ENCODE measurements at regions not wholly inside any gene's neighbourhood (a gene's known extent, or its start where the extent isn't known, plus 50 kb on each side); places are given as distances from the start of the nearest gene placed in this dataset.
A peak's percentile ranks its signal among the peaks of the same experiment; 100 is the strongest.

GRCh38 chr3:30253832-30254231, 352.6 kb upstream of the TGFBR2 start:
- no peak overlapping the region for H3K27ac ChIP-seq
- no peak for DNase-seq (ENCODE audit: low read depth, low spot score)

GRCh38 chr3:30256474-30256873, 349.9 kb upstream of the TGFBR2 start:
- DNase-seq (ENCODE audit: low read depth, low spot score) = no peak
- no peak overlapping the region for H3K27ac ChIP-seq

- DNase-seq (ENCODE audit: low read depth, low spot score) = no peak
- H3K27ac ChIP-seq = no peak overlapping the region
Measured at GRCh38 chr3:30258426-30259392, 347.7 kb upstream of the TGFBR2 start.

GRCh38 chr3:30259730-30260129, 346.7 kb upstream of the TGFBR2 start:
- no peak overlapping the region for H3K27ac ChIP-seq
- DNase-seq (ENCODE audit: low read depth, low spot score) = no peak

GRCh38 chr3:30260762-30261161, 345.6 kb upstream of the TGFBR2 start:
- DNase-seq (ENCODE audit: low read depth, low spot score) = no peak
- H3K27ac ChIP-seq = no peak overlapping the region

GRCh38 chr3:30263238-30263924, 343.0 kb upstream of the TGFBR2 start:
- no peak overlapping the region for H3K27ac ChIP-seq
- no peak for DNase-seq (ENCODE audit: low read depth, low spot score)

GRCh38 chr3:30263925-30264313, 342.5 kb upstream of the TGFBR2 start:
- no peak for DNase-seq (ENCODE audit: low read depth, low spot score)
- no peak overlapping the region for H3K27ac ChIP-seq

- no peak for DNase-seq (ENCODE audit: low read depth, low spot score)
- H3K27ac ChIP-seq = no peak overlapping the region
Measured at GRCh38 chr3:30266524-30266923, 339.9 kb upstream of the TGFBR2 start.

- no peak for DNase-seq (ENCODE audit: low read depth, low spot score)
- no peak overlapping the region for H3K27ac ChIP-seq
Measured at GRCh38 chr3:30268288-30268687, 338.1 kb upstream of the TGFBR2 start.

- DNase-seq (ENCODE audit: low read depth, low spot score) = no peak
- no peak overlapping the region for H3K27ac ChIP-seq
Measured at GRCh38 chr3:30269751-30270445, 336.5 kb upstream of the TGFBR2 start.

- no peak overlapping the region for H3K27ac ChIP-seq
- DNase-seq (ENCODE audit: low read depth, low spot score) = no peak
Measured at GRCh38 chr3:30271781-30272180, 334.6 kb upstream of the TGFBR2 start.

- no peak for DNase-seq (ENCODE audit: low read depth, low spot score)
Measured at GRCh38 chr3:30273304-30274072, 332.9 kb upstream of the TGFBR2 start.

GRCh38 chr3:30277494-30277893, 328.9 kb upstream of the TGFBR2 start:
- DNase-seq (ENCODE audit: low read depth, low spot score) = no peak
- no peak overlapping the region for H3K27ac ChIP-seq

More at GRCh38 chr3:30273304-30274072, 332.9 kb upstream of the TGFBR2 start:
- no peak overlapping the region for H3K27ac ChIP-seq

GRCh38 chr3:30281526-30281925, 324.9 kb upstream of the TGFBR2 start:
- H3K27ac ChIP-seq = no peak overlapping the region
- no peak for DNase-seq (ENCODE audit: low read depth, low spot score)

GRCh38 chr3:30282154-30282696, 324.2 kb upstream of the TGFBR2 start:
- DNase-seq (ENCODE audit: low read depth, low spot score) = peak; percentile 53

GRCh38 chr3:30285188-30286006, 321.0 kb upstream of the TGFBR2 start:
- H3K27ac ChIP-seq = peak overlapping the region; percentile 88
- no peak for DNase-seq (ENCODE audit: low read depth, low spot score)

More at GRCh38 chr3:30282154-30282696, 324.2 kb upstream of the TGFBR2 start:
- H3K27ac ChIP-seq = peak overlapping the region; percentile 51

- peak overlapping the region; percentile 88 for H3K27ac ChIP-seq
- DNase-seq (ENCODE audit: low read depth, low spot score) = peak; percentile 70
Measured at GRCh38 chr3:30286007-30286669, 320.3 kb upstream of the TGFBR2 start.

GRCh38 chr3:30286811-30287210, 319.6 kb upstream of the TGFBR2 start:
- no peak for DNase-seq (ENCODE audit: low read depth, low spot score)
- peak overlapping the region; percentile 88 for H3K27ac ChIP-seq
